ENCODE measurements at regions not wholly inside any gene's neighbourhood (a gene's known extent, or its start where the extent isn't known, plus 50 kb on each side); places are given as distances from the start of the nearest gene placed in this dataset.
"Not testable (repeated sequence)": the region's sequence is repeated elsewhere in the genome, so short reads cannot be mapped to it uniquely, and the experiment has no call there.

DNA sequence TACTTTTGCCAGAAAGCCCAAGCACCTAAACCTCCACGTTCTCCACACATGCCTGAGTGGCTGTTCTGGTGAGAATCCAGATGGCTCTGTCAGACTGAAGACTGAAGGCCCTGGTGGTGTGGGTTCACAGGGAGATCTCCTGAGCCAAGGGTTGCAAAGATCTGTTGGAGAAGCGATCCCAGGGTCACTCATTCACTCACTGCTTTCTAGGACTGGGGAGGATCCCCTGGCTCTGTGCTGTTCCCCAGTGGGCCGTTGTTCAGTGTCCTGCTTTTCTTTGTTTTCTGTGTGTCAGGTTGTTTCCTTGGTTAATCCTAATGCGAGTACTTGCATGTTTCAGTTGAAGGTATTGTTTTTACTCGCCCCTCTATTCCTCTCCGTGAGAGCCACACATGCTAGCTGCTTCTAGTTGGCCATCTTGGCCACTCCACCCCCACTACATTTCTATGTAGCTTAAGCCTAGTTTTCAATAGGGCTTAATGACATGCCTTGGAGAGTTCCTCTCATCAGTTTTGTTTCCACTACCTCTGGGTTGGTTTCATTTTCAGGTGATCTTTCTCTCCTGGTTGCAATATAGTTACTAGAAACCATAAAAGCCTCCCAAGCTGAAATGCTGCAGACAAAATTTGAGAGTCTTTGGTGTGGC, 144.5 kb upstream of the SLC38A2 start:
- no peak for DNase-seq
- no peak overlapping the region for H3K4me3 ChIP-seq (ENCODE audit: low read depth, low read length)
- TF ChIP-seq, protein P1, sequence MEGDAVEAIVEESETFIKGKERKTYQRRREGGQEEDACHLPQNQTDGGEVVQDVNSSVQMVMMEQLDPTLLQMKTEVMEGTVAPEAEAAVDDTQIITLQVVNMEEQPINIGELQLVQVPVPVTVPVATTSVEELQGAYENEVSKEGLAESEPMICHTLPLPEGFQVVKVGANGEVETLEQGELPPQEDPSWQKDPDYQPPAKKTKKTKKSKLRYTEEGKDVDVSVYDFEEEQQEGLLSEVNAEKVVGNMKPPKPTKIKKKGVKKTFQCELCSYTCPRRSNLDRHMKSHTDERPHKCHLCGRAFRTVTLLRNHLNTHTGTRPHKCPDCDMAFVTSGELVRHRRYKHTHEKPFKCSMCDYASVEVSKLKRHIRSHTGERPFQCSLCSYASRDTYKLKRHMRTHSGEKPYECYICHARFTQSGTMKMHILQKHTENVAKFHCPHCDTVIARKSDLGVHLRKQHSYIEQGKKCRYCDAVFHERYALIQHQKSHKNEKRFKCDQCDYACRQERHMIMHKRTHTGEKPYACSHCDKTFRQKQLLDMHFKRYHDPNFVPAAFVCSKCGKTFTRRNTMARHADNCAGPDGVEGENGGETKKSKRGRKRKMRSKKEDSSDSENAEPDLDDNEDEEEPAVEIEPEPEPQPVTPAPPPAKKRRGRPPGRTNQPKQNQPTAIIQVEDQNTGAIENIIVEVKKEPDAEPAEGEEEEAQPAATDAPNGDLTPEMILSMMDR (IDR thresholded peaks at IDR 0.05; ENCODE audit: low read depth, low read length, missing control alignments) = no peak
- H3K36me3 ChIP-seq (replicated peaks) = no peaks in the 10 kb centered on the region
- no peaks in the 10 kb centered on the region for H3K27me3 ChIP-seq (replicated peaks)
- no peak overlapping the region for H3K27ac ChIP-seq
- in situ Hi-C loops (cut with HindIII; ENCODE audit: low pct_ligation_motif_present, low sequenced_read_pairs) = no loop called here

DNA sequence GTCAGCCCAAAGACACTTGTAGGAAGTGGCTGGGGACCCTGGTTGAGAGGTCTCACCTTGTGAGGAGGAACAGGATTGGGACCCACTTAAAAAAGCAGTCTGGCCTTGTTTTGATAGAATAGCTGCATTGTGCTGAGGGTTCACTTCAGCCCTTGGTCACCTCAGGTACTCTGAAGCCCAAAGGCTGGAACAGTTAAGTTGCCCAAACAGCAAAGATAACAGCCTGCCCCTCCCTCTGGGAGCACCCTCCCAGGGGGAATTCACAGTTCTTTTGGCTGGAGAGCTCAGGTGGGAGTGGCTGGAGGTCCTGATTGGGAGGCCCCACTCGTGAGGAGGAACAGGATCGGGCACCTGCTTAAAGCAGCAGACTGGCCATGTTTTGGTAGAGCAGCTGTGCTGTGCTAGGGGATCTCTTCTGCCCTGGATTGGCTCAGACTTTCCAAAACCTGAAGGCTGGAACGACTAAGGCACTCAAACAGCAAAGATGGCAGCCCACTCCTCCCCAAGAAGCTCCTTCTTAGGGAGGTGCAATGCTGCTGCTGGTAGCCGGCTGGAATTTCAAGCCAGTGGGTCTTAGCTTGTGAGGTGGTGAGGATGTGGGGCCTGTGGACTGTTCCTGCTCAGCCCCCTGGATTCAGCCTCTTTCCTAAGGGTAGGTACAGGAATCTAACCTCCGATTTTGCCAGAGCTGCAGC, 143.8 kb upstream of the SLC38A2 start:
- no peak overlapping the region for H3K27ac ChIP-seq
- no peaks in the 10 kb centered on the region for H3K27me3 ChIP-seq (replicated peaks)
- no peak for DNase-seq
- TF ChIP-seq, protein P1 (IDR thresholded peaks at IDR 0.05; ENCODE audit: low read depth, low read length, missing control alignments) = no peak
- in situ Hi-C loops (cut with HindIII; ENCODE audit: low pct_ligation_motif_present, low sequenced_read_pairs) = no loop called here
- H3K36me3 ChIP-seq (replicated peaks) = no peaks in the 10 kb centered on the region
- H3K4me3 ChIP-seq (ENCODE audit: low read depth, low read length) = no peak overlapping the region

DNA sequence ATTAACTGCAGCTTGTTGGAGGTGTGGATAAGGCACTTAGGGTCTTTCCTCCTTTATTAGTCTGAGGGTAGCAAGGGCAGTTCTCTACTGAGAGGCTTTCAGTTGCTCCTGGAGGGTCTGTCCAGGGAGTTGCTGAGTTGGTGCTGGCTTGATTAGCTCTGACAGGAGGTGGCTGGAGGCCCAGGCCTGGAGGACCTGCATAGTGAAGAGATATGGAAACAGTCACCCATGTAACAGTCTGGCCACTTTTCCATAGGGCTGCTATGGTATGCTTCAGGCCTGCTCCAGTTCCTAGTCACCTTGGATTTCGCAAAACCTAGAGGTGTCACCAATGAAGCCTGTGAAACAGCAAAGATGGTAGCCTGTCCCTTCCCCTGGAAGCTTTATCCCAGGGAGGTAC, 143.3 kb upstream of the SLC38A2 start:
- DNase-seq = no peak
- no peak overlapping the region for H3K27ac ChIP-seq
- in situ Hi-C loops (cut with HindIII; ENCODE audit: low pct_ligation_motif_present, low sequenced_read_pairs) = no loop called here
- no peaks in the 10 kb centered on the region for H3K27me3 ChIP-seq (replicated peaks)
- TF ChIP-seq, protein P1 (IDR thresholded peaks at IDR 0.05; ENCODE audit: low read depth, low read length, missing control alignments) = no peak
- H3K36me3 ChIP-seq (replicated peaks) = no peaks in the 10 kb centered on the region
- H3K4me3 ChIP-seq (ENCODE audit: low read depth, low read length) = no peak overlapping the region

DNA sequence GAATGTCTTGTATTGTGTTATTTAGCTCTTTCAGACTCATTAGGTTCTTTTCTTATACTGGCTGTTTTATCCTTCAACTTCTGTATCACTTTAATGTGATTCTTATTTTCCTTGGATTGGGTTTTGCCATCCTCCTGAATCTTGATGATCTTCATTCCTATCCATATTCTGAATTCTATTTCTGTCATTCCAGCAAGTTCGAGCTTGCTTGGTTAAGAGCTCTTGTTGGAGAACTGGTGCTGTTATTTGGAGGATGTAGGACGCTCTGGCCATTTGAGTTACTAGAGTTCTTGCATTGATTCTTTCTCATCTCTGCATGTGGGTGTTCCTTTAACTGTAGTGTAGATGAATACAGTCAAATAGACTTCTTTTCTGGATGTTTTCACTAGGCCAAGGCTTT, 142.3 kb upstream of the SLC38A2 start:
- Histone ChIP-seq H3K4me3 (ENCODE audit: low read depth, low read length) (no peak overlapping the region), H3K27me3 (replicated peaks) (no peaks in the 10 kb centered on the region), H3K27ac (no peak overlapping the region), H3K36me3 (replicated peaks) (no peaks in the 10 kb centered on the region)
- in situ Hi-C loops (cut with HindIII; ENCODE audit: low pct_ligation_motif_present, low sequenced_read_pairs) = no loop called here
- TF ChIP-seq, protein P1 (IDR thresholded peaks at IDR 0.05; ENCODE audit: low read depth, low read length, missing control alignments) = no peak
- no peak for DNase-seq

DNA sequence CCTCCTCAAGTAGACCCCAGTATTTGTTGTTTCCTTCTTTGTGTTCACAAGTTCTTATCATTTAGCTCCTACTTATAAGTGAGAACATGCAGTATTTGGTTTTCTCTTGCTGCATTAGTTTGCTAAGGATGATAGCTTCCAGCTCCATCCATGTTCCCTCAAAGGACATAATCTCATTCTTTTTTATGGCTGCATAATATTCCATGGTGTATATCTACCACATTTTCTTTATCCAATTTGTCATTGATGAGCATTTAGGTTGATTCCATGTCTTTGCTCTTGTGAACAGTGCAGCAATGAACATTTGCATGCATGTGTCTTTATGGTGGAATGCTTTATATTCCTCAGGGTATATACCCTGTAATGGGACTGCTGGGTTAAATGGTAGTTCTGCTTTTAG, 137.7 kb upstream of the SLC38A2 start:
- H3K36me3 ChIP-seq (replicated peaks); H3K27me3 ChIP-seq (replicated peaks); H3K4me3 ChIP-seq (ENCODE audit: low read depth, low read length); DNase-seq; H3K27ac ChIP-seq; in situ Hi-C loops (cut with HindIII; ENCODE audit: low pct_ligation_motif_present, low sequenced_read_pairs): not testable (repeated sequence)

DNA sequence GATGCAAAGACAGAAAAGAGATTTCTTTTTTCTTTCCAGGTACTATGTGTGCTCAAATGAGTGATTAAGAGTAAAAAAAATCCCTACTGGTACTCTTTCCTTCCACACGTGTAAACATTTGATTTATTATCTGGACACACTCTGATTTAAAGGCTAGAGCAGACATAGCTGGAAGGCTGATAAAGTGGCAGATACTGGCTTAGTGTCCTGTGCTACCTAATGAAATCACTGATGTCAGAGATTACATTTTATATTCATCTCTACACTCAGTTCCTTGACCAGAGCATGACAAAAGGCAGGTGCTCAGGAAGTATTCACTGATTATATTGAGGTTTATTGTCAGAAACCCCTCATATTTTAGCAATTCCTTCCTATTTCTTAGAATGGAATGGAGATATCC, 136.6 kb upstream of the SLC38A2 start:
- DNase-seq = no peak
- TF ChIP-seq, protein P1 (IDR thresholded peaks at IDR 0.05; ENCODE audit: low read depth, low read length, missing control alignments) = no peak
- Histone ChIP-seq H3K27ac (no peak overlapping the region), H3K36me3 (replicated peaks) (no peaks in the 10 kb centered on the region), H3K27me3 (replicated peaks) (no peaks in the 10 kb centered on the region), H3K4me3 (ENCODE audit: low read depth, low read length) (no peak overlapping the region)
- in situ Hi-C loops (cut with HindIII; ENCODE audit: low pct_ligation_motif_present, low sequenced_read_pairs) = no loop called here

Measured in brain microvascular endothelial cell (primary cell).